Neural progenitor cell (in vitro differentiated cells): ENCODE measurements at regions not wholly inside any gene's neighbourhood (a gene's known extent, or its start where the extent isn't known, plus 50 kb on each side); places are given as distances from the start of the nearest gene placed in this dataset.

Experiments
- CTCF ChIP-seq: fragments of 200-600 bp; sonication (generic); IDR thresholded peaks from 2 replicates; pipeline ENCODE4 v1.5.1; 2017; ENCODE audit warnings: antibody characterized with exemption, mild to moderate bottlenecking
- EZH2 ChIP-seq: fragments of 200-600 bp; sonication (generic); IDR thresholded peaks from 2 replicates; pipeline ENCODE4 v1.6.1; 2017; ENCODE audit warnings: antibody characterized with exemption, mild to moderate bottlenecking, moderate library complexity

GRCh38 chr16:13573903-13574302, 346.1 kb upstream of the ERCC4 start:
- no peak for TF ChIP-seq CTCF
- TF ChIP-seq EZH2: no peak
